GM12878 (cell line): ENCODE measurements at regions not wholly inside any gene's neighbourhood (a gene's known extent, or its start where the extent isn't known, plus 50 kb on each side); places are given as distances from the start of the nearest gene placed in this dataset.

Source experiments
- EP300 ChIP-seq, 2 experiments: fragments of 150-350 bp in 1 of 2; IDR thresholded peaks; 2 replicates each; pipeline ENCODE4 v1.6.1; 2011 to 2012; ENCODE audit warnings: low read depth in 2 of 2, low read length in 2 of 2, borderline replicate concordance in 1 of 2, improper control_type of control experiment in 1 of 2, inconsistent platforms in 1 of 2; ENCODE audit not compliant: control insufficient read depth in 1 of 2
- FOXK2 ChIP-seq: fragments of 450-650 bp; IDR thresholded peaks from 2 replicates; pipeline ENCODE4 v1.6.1; 2017; ENCODE audit warnings: mild to moderate bottlenecking, moderate library complexity
- NR2F1 ChIP-seq: fragments of 450-650 bp; conservative IDR thresholded peaks from 2 replicates; pipeline ENCODE4 v1.6.1; 2017; ENCODE audit warnings: mild to moderate bottlenecking
- PML ChIP-seq: IDR thresholded peaks from 2 replicates; pipeline ENCODE4 v1.6.1; 2012; ENCODE audit warnings: low read length, inconsistent platforms
- POU2F2 ChIP-seq: IDR thresholded peaks from 3 replicates; pipeline ENCODE4 v1.6.1; 2011; ENCODE audit warnings: low read depth, mild to moderate bottlenecking, low read length, borderline replicate concordance
- SMARCA5 ChIP-seq: fragments of 450-650 bp; IDR thresholded peaks from 2 replicates; pipeline ENCODE4 v1.6.1; 2017; ENCODE audit warnings: mild to moderate bottlenecking
- YBX1 ChIP-seq: fragments of 450-650 bp; IDR thresholded peaks from 2 replicates; pipeline ENCODE4 v1.6.1; 2016; ENCODE audit warnings: antibody characterized with exemption
- TF ChIP-seq, protein P1 (sequence below): fragments of 450-650 bp; IDR thresholded peaks from 2 replicates; pipeline ENCODE4 v1.6.1; 2017; ENCODE audit warnings: mild to moderate bottlenecking, moderate library complexity
- TF ChIP-seq, protein P2 (sequence below): fragments of 450-650 bp; IDR thresholded peaks from 2 replicates; pipeline ENCODE4 v1.6.1; 2017; ENCODE audit warnings: borderline replicate concordance

DNA sequence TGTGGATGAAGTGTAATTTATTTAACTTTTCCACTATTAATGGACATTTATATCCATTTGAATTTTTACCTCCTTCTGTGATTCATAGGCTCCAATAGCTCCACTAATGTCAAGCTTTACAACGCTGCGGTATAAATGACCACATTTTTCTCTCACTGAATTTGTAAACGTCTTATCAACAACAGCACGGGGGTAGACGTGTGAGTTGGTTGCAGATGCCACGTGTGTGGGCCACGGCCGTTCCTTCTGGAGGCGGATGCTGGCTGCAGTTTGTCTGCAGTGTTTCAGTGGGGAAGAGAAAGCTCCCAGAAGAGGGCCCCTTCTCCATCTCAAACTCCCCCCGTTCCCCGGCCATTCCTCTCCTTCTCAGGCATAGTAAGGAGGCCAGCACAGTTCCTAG, 68.2 kb upstream of the XYLT1 start (continued):
- TF ChIP-seq, protein P1, sequence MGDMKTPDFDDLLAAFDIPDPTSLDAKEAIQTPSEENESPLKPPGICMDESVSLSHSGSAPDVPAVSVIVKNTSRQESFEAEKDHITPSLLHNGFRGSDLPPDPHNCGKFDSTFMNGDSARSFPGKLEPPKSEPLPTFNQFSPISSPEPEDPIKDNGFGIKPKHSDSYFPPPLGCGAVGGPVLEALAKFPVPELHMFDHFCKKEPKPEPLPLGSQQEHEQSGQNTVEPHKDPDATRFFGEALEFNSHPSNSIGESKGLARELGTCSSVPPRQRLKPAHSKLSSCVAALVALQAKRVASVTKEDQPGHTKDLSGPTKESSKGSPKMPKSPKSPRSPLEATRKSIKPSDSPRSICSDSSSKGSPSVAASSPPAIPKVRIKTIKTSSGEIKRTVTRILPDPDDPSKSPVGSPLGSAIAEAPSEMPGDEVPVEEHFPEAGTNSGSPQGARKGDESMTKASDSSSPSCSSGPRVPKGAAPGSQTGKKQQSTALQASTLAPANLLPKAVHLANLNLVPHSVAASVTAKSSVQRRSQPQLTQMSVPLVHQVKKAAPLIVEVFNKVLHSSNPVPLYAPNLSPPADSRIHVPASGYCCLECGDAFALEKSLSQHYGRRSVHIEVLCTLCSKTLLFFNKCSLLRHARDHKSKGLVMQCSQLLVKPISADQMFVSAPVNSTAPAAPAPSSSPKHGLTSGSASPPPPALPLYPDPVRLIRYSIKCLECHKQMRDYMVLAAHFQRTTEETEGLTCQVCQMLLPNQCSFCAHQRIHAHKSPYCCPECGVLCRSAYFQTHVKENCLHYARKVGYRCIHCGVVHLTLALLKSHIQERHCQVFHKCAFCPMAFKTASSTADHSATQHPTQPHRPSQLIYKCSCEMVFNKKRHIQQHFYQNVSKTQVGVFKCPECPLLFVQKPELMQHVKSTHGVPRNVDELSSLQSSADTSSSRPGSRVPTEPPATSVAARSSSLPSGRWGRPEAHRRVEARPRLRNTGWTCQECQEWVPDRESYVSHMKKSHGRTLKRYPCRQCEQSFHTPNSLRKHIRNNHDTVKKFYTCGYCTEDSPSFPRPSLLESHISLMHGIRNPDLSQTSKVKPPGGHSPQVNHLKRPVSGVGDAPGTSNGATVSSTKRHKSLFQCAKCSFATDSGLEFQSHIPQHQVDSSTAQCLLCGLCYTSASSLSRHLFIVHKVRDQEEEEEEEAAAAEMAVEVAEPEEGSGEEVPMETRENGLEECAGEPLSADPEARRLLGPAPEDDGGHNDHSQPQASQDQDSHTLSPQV = no peak
- TF ChIP-seq SMARCA5 (no peak), EP300 (IDR thresholded peaks at IDR 0.05; ENCODE audit: borderline replicate concordance in 1 of 2, control insufficient read depth in 1 of 2, low read depth in 2 of 2, low read length in 2 of 2) (no peak), NR2F1 (no peak), POU2F2 (no peak), YBX1 (no peak), PML (no peak), FOXK2 (no peak)
- TF ChIP-seq, protein P2, sequence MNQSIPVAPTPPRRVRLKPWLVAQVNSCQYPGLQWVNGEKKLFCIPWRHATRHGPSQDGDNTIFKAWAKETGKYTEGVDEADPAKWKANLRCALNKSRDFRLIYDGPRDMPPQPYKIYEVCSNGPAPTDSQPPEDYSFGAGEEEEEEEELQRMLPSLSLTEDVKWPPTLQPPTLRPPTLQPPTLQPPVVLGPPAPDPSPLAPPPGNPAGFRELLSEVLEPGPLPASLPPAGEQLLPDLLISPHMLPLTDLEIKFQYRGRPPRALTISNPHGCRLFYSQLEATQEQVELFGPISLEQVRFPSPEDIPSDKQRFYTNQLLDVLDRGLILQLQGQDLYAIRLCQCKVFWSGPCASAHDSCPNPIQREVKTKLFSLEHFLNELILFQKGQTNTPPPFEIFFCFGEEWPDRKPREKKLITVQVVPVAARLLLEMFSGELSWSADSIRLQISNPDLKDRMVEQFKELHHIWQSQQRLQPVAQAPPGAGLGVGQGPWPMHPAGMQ = no peak
